Effector memory CD8-positive, alpha-beta T cell (primary cell): ENCODE measurements at regions not wholly inside any gene's neighbourhood (a gene's known extent, or its start where the extent isn't known, plus 50 kb on each side); places are given as distances from the start of the nearest gene placed in this dataset.
"Not testable (repeated sequence)": the region's sequence is repeated elsewhere in the genome, so short reads cannot be mapped to it uniquely, and the experiment has no call there.

Experiments used
- ATAC-seq: fragments of 150-1000 bp; cut with Tn5 transposase; replicated peaks from 2 replicates; pipeline ENCODE4 v1.10.0; 2021; ENCODE audit warnings: mild to moderate bottlenecking, moderate library complexity
- DNase-seq, 3 experiments: peaks; one replicate each; pipeline ENCODE4 v3.0.0; 2021
- H3K27ac Mint-ChIP-seq, 2 donors: one replicate each; pipeline ENCODE4 v1.8.0; 2022; ENCODE audit warnings: mild to moderate bottlenecking in 2 of 2, mixed read lengths in 2 of 2, moderate library complexity in 2 of 2
- H3K27me3 Mint-ChIP-seq, 2 donors: one replicate each; pipeline ENCODE4 v1.8.0; 2022; ENCODE audit warnings: mixed read lengths in 2 of 2
- H3K36me3 Mint-ChIP-seq: one replicate; pipeline ENCODE4 v1.8.0; 2022; ENCODE audit warnings: mild to moderate bottlenecking, moderate library complexity, mixed read lengths; ENCODE audit not compliant: insufficient read depth
- H3K4me1 Mint-ChIP-seq, 2 donors: one replicate each; pipeline ENCODE4 v1.8.0; 2022; ENCODE audit warnings: low read depth in 2 of 2, mixed read lengths in 2 of 2
- H3K4me3 Mint-ChIP-seq, 2 donors: one replicate each; pipeline ENCODE4 v1.8.0; 2022; ENCODE audit warnings: mild to moderate bottlenecking in 2 of 2, mixed read lengths in 2 of 2, moderate library complexity in 2 of 2
- H3K9me3 Mint-ChIP-seq, 2 donors: one replicate each; pipeline ENCODE4 v1.8.0; 2022; ENCODE audit warnings: mixed read lengths in 2 of 2

- no peak overlapping the region for H3K27ac Mint-ChIP-seq
- no peaks in the 10 kb centered on the region for H3K36me3 Mint-ChIP-seq
- H3K4me1 Mint-ChIP-seq = peaks cover 0 to 2% of the 10 kb centered on the region in 2 donors
- H3K9me3 Mint-ChIP-seq = peaks cover 0 to 2% of the 10 kb centered on the region in 2 donors
- ATAC-seq (no peak), DNase-seq (no peak)
- no peak overlapping the region for H3K4me3 Mint-ChIP-seq
- H3K27me3 Mint-ChIP-seq = no peaks in the 10 kb centered on the region
Observed at GRCh38 chr7:115585015-115585718, 445.4 kb downstream of the TFEC start.

- DNase-seq (no peak), ATAC-seq (no peak)
- H3K27ac Mint-ChIP-seq = no peak overlapping the region
- H3K4me1 Mint-ChIP-seq = peaks cover 0 to 2% of the 10 kb centered on the region in 2 donors
- no peaks in the 10 kb centered on the region for H3K9me3 Mint-ChIP-seq
- no peaks in the 10 kb centered on the region for H3K27me3 Mint-ChIP-seq
- no peak overlapping the region for H3K4me3 Mint-ChIP-seq
- no peaks in the 10 kb centered on the region for H3K36me3 Mint-ChIP-seq
Observed at GRCh38 chr7:115582956-115583355, 447.6 kb downstream of the TFEC start.

GRCh38 chr7:115578576-115578975, 452.0 kb downstream of the TFEC start:
- no peaks in the 10 kb centered on the region for H3K36me3 Mint-ChIP-seq
- H3K9me3 Mint-ChIP-seq = no peaks in the 10 kb centered on the region
- H3K4me1 Mint-ChIP-seq = peaks cover 0 to 2% of the 10 kb centered on the region in 2 donors
- no peak overlapping the region for H3K27ac Mint-ChIP-seq
- H3K27me3 Mint-ChIP-seq = no peaks in the 10 kb centered on the region
- ATAC-seq (no peak), DNase-seq (no peak)
- no peak overlapping the region for H3K4me3 Mint-ChIP-seq

GRCh38 chr7:115574681-115575291, 455.8 kb downstream of the TFEC start:
- Mint-ChIP-seq H3K4me3 (no peak overlapping the region), H3K4me1 (no peaks in the 10 kb centered on the region), H3K27ac (no peak overlapping the region), H3K27me3 (no peaks in the 10 kb centered on the region), H3K9me3 (no peaks in the 10 kb centered on the region), H3K36me3 (no peaks in the 10 kb centered on the region)
- ATAC-seq = no peak
- no peak for DNase-seq

DNA sequence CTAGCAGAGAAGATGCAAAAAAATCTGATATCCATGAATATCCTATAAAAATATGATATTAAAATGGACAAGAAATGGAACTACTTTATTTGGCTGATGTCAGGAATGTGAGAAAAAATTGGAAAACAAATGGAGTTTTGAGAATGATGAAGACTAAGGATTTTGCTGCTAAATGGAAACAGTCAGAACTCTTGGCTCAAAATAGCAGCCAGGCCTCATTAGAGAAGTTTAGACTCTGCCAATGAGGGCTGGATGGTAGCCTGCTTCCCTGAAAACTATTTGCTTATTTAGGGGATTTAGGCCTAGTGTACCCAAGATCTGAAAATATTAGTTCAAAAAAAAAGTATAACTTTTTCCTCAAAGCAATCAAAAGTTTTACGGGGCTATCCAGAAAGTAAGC, 458.5 kb downstream of the TFEC start:
- DNase-seq (no peak), ATAC-seq (no peak)
- Mint-ChIP-seq H3K4me3 (no peak overlapping the region), H3K36me3 (no peaks in the 10 kb centered on the region), H3K27ac (no peak overlapping the region), H3K27me3 (no peaks in the 10 kb centered on the region), H3K4me1 (no peaks in the 10 kb centered on the region), H3K9me3 (no peaks in the 10 kb centered on the region)

DNA sequence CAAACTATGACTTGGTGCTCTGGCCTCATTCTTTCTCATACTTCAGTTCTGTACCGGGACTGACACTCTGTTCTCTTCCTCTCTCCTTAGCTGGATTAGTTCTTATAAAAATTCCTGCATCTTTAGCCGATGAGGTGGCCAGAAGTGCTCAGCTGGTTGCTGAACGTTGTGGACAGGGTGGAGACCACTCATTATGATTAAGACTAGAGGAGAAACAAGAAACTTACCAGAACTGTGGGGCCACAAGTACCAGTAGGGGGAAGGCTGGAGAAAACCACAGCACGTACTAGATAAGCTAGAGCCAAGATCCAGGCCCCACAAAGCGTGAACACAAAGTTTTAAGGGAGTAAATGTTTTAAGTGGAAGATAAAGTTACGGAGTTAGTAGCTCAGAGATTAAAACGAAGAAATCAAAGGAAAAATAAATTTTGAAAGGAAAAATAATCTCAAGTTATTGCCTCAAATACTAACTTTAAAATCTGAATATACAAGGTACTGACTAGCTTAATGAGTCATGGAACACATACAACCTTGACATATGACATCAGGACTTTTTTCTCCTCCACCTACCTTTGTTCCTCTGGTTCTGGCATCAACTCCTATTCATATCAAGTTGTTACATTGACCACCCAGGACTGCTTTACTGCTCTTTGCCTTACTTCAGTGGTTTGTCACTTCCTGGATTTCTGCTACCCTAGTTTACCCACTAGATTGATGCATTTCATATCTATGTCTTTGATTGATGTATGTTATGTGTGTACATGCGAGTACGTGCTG, 469.0 kb downstream of the TFEC start:
- DNase-seq = no peak
- Mint-ChIP-seq H3K27ac (no peak overlapping the region), H3K9me3 (no peaks in the 10 kb centered on the region), H3K4me3 (no peak overlapping the region), H3K27me3 (peaks cover 6 to 15% of the 10 kb centered on the region in 2 donors), H3K4me1 (no peaks in the 10 kb centered on the region), H3K36me3 (no peaks in the 10 kb centered on the region)
- no peak for ATAC-seq

DNA sequence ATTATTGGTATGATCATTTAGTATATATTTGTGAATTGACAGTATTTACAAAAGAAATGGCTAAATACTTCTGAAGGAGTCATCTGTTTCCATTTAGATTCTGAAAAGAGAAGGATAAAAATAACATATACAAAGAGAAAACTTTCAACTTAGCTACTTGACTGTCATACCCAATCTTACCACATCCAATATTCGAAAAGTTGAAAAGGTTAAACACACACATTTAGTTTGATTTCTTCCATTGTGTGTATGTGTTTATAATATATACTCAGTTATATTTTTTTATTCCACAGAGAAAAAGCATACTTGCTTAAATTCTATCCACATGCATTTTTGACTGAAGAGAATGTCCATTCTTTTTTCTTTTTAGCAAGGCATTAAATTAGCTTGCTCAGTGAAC, 470.7 kb downstream of the TFEC start:
- no peaks in the 10 kb centered on the region for H3K4me1 Mint-ChIP-seq
- no peaks in the 10 kb centered on the region for H3K36me3 Mint-ChIP-seq
- peaks cover 6 to 15% of the 10 kb centered on the region in 2 donors for H3K27me3 Mint-ChIP-seq
- H3K27ac Mint-ChIP-seq = no peak overlapping the region
- H3K4me3 Mint-ChIP-seq = no peak overlapping the region
- ATAC-seq (no peak), DNase-seq (no peak)
- H3K9me3 Mint-ChIP-seq = no peaks in the 10 kb centered on the region

DNA sequence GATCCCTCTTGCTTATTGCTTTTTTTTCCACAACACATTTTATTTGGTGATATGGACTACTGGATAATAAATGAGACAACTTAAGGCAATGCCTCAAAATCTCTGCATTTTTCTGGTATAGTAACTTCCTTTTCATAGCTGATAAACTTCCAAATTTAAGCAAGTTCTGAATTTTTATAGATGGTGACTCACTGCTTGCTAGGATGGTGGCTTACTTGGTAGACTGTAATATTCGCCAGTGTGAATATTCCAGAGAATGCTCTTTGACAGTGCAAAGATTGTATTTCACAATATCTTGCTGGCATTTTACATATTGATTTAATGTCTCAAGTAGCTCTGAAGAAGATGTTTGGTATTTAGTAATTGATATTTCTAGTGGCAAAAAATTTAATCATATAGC, 472.4 kb downstream of the TFEC start:
- Mint-ChIP-seq H3K36me3 (no peaks in the 10 kb centered on the region), H3K27ac (no peak overlapping the region), H3K27me3 (peaks cover 6 to 15% of the 10 kb centered on the region in 2 donors), H3K4me1 (no peaks in the 10 kb centered on the region), H3K9me3 (no peaks in the 10 kb centered on the region), H3K4me3 (no peak overlapping the region)
- ATAC-seq (no peak), DNase-seq (no peak)

DNA sequence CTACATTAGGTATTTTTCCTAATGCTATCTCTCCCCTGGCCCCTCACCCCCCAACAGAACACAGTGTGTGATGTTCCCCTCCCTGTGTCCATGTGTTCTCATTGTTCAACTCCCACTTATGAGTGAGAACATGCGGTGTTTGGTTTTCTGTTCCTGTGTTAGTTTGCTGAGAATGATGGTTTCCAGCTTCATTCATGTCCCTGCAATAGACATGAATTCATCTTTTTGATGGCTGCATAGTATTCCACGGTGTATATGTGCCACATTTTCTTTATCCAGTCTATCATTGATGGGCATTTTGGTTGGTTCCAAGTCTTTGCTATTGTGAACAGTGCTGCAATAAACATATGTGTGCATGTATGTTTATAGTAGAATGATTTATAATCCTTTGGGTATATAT, 473.3 kb downstream of the TFEC start:
- not testable (repeated sequence) for ATAC-seq, DNase-seq, H3K27ac Mint-ChIP-seq, H3K4me1 Mint-ChIP-seq, H3K36me3 Mint-ChIP-seq, H3K4me3 Mint-ChIP-seq, H3K9me3 Mint-ChIP-seq
- peaks cover 6 to 15% of the 10 kb centered on the region in 2 donors for H3K27me3 Mint-ChIP-seq

GRCh38 chr7:115552766-115553165, 477.8 kb downstream of the TFEC start:
- no peak overlapping the region for H3K27ac Mint-ChIP-seq
- DNase-seq = no peak
- no peaks in the 10 kb centered on the region for H3K4me1 Mint-ChIP-seq
- H3K27me3 Mint-ChIP-seq = peaks cover 0 to 4% of the 10 kb centered on the region in 2 donors
- no peaks in the 10 kb centered on the region for H3K9me3 Mint-ChIP-seq
- H3K4me3 Mint-ChIP-seq = no peak overlapping the region
- ATAC-seq = no peak
- H3K36me3 Mint-ChIP-seq = no peaks in the 10 kb centered on the region

- ATAC-seq = no peak
- no peak for DNase-seq
- Mint-ChIP-seq H3K4me3 (no peak overlapping the region), H3K27ac (no peak overlapping the region), H3K4me1 (no peaks in the 10 kb centered on the region), H3K27me3 (no peaks in the 10 kb centered on the region), H3K9me3 (no peaks in the 10 kb centered on the region), H3K36me3 (no peaks in the 10 kb centered on the region)
Observed at GRCh38 chr7:115549910-115550309, 480.7 kb downstream of the TFEC start.

- H3K4me1 Mint-ChIP-seq = no peaks in the 10 kb centered on the region
- no peaks in the 10 kb centered on the region for H3K9me3 Mint-ChIP-seq
- H3K36me3 Mint-ChIP-seq = no peaks in the 10 kb centered on the region
- no peaks in the 10 kb centered on the region for H3K27me3 Mint-ChIP-seq
- ATAC-seq = no peak
- H3K27ac Mint-ChIP-seq = no peak overlapping the region
- no peak for DNase-seq
- H3K4me3 Mint-ChIP-seq = no peak overlapping the region
Observed at GRCh38 chr7:115548756-115549155, 481.8 kb downstream of the TFEC start.

DNA sequence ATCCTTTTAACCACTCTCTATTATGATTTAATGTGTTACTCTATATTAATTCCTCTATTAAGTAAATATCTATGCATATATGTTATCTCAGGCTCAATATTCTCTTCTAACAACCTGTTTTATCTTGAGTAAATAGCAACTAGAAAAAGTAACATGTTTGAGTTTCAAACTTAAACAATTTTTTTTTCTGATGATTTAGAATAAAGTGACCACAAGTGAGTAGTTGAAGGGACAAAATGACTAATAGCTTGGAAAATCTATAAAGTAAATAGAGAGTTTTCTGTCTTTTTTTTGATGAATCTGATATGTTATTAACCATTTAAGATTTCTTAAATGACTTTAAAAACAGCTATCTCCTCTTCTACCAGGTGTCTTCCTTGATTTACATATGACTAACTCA, 483.8 kb downstream of the TFEC start:
- DNase-seq = no peak
- no peak overlapping the region for H3K27ac Mint-ChIP-seq
- H3K4me3 Mint-ChIP-seq = no peak overlapping the region
- no peaks in the 10 kb centered on the region for H3K9me3 Mint-ChIP-seq
- H3K4me1 Mint-ChIP-seq = no peaks in the 10 kb centered on the region
- H3K36me3 Mint-ChIP-seq = no peaks in the 10 kb centered on the region
- H3K27me3 Mint-ChIP-seq = peaks cover 0 to 5% of the 10 kb centered on the region in 2 donors
- no peak for ATAC-seq

GRCh38 chr7:115533785-115534184, 496.8 kb downstream of the TFEC start:
- Mint-ChIP-seq H3K9me3 (no peaks in the 10 kb centered on the region), H3K27ac (no peak overlapping the region), H3K27me3 (peaks cover 7 to 31% of the 10 kb centered on the region in 2 donors), H3K36me3 (no peaks in the 10 kb centered on the region), H3K4me3 (no peak overlapping the region), H3K4me1 (no peaks in the 10 kb centered on the region)
- DNase-seq (no peak), ATAC-seq (no peak)
